Esophagus squamous epithelium (tissue), 5 donors: ENCODE measurements at regions not wholly inside any gene's neighbourhood (a gene's known extent, or its start where the extent isn't known, plus 50 kb on each side); places are given as distances from the start of the nearest gene placed in this dataset.

ENCODE experiments used
- DNase-seq: peaks from one replicate; lab custom pipeline; 2025; lab: John Stamatoyannopoulos, UW
- H3K27ac ChIP-seq, 4 donors: fragments of 200-600 bp; sonication (generic); one replicate each; pipeline ENCODE4 v1.5.1; 2016 to 2019; ENCODE audit warnings: mild to moderate bottlenecking in 1 of 4
- H3K27me3 ChIP-seq, 4 donors: fragments of 200-600 bp; sonication (generic); 1 replicate in 3 of 4; 2 replicates in 1 of 4; pipeline versions ENCODE4 v1.5.1 to v1.6.0; 2017 to 2021; ENCODE audit warnings: antibody characterized with exemption in 1 of 4
- H3K36me3 ChIP-seq, 3 donors: fragments of 200-600 bp; sonication (generic); one replicate each; pipeline ENCODE4 v1.5.1; 2016 to 2019
- H3K4me1 ChIP-seq, 3 donors: fragments of 200-600 bp; sonication (generic); one replicate each; pipeline ENCODE4 v1.5.1; 2017 to 2019
- H3K4me3 ChIP-seq, 4 donors: fragments of 200-600 bp; sonication (generic); 1 replicate in 3 of 4; 2 replicates in 1 of 4; pipeline ENCODE4 v1.5.1; 2016 to 2019; ENCODE audit warnings: mild to moderate bottlenecking in 2 of 4, moderate library complexity in 1 of 4
- H3K9me3 ChIP-seq, 3 donors: fragments of 200-600 bp; sonication (generic); one replicate each; pipeline ENCODE4 v1.5.1; 2016 to 2019
- POLR2A ChIP-seq, 4 donors: fragments of 450-650 bp; IDR thresholded peaks; one replicate each; pipeline ENCODE4 v1.6.1; 2017; ENCODE audit warnings: antibody characterized with exemption in 4 of 4, mild to moderate bottlenecking in 4 of 4, moderate library complexity in 3 of 4
- WGBS, 2 donors: methylation state at CpG; one replicate each; pipeline ENCODE4 v1.1.5; 2018; 5-methylcytosine and 5-hydroxymethylcytosine counted together
- intact Hi-C: fragments of 100-400 bp; cut with DNase I; formaldehyde crosslinking; loops from one replicate; pipeline ENCODE4 v1.15.0; 2022
- TF ChIP-seq, protein P1 (sequence below), 6 experiments: fragments of 450-650 bp in 4 of 6; fragments of 200-600 bp in 2 of 6; sonication (generic) in 2 of 6; IDR thresholded peaks; one replicate each; pipeline ENCODE4 v1.5.1; 2016 to 2019; ENCODE audit warnings: antibody characterized with exemption in 6 of 6, mild to moderate bottlenecking in 4 of 6, moderate library complexity in 4 of 6
- donor health status: DM: yes; HTN: yes; CAD: no.

DNA sequence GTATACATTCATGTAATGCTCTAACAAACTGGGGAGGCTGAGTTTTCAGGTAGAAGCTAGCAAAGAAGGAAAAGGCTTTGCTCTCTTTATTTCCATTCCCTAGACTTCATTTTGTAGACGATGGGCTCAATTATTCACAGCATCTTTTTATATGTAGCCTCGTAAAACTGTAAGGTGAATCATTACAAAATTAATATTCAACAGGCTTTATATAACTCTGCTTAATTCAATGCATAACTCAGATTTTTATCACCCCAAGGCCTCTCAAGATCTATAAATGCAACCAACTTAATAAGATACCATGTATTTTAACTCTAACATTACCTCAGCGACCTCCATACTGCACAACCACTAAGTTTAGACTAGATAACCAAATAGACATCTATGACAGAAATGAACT lies 63.0 kb upstream of the FRMD4B start:
- 71 to 87% methylated on average over 3 of the region's 3 CpGs for WGBS, 2 donors

DNA sequence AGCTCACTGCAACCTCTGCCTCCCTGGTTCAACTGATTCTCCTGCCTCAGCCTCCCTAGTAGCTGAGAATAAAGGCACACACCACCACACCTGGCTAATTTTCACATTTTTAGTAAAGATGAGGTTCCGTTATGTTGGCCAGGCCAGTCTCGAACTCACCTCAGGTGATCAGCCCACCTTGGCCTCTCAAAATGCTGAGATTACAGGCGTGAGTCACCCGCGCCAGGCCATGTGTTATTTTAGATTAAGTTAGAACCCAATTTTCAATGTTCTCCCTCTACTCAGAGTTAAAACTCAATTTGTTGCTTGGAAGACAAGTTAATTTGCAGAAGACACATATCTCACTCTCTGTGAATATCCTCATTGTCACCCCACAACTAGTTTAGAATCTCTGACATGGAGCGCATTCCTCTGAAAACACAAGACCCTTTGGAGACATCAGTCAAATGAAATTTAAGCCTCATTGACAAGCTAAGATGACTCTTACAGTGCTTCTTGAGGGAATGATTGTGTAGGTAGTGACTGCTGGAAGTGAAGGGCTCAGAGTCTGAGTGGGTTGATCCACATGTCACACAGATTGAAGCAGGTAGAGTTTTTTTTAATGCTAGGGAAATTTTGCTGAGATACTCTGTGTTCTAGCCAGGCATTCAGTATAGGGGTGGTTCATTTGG lies 60.6 kb upstream of the FRMD4B start:
- H3K4me1 ChIP-seq, result peaks cover 0 to 5% (median 0%) of the 10 kb centered on the region in 3 donors
- H3K27me3 ChIP-seq, result no peaks in the 10 kb centered on the region
- no peak for DNase-seq
- no peak for TF ChIP-seq POLR2A (IDR thresholded peaks at IDR 0.05)
- TF ChIP-seq, protein P1, sequence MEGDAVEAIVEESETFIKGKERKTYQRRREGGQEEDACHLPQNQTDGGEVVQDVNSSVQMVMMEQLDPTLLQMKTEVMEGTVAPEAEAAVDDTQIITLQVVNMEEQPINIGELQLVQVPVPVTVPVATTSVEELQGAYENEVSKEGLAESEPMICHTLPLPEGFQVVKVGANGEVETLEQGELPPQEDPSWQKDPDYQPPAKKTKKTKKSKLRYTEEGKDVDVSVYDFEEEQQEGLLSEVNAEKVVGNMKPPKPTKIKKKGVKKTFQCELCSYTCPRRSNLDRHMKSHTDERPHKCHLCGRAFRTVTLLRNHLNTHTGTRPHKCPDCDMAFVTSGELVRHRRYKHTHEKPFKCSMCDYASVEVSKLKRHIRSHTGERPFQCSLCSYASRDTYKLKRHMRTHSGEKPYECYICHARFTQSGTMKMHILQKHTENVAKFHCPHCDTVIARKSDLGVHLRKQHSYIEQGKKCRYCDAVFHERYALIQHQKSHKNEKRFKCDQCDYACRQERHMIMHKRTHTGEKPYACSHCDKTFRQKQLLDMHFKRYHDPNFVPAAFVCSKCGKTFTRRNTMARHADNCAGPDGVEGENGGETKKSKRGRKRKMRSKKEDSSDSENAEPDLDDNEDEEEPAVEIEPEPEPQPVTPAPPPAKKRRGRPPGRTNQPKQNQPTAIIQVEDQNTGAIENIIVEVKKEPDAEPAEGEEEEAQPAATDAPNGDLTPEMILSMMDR (IDR thresholded peaks at IDR 0.05), result no peak
- H3K9me3 ChIP-seq, result no peaks in the 10 kb centered on the region
- no peak overlapping the region for H3K27ac ChIP-seq
- no peaks in the 10 kb centered on the region for H3K36me3 ChIP-seq
- intact Hi-C loops, result no loop called here
- 96 to 98% methylated on average over 5 to 6 of the region's 6 CpGs for WGBS, 2 donors
- no peak overlapping the region for H3K4me3 ChIP-seq

More for the DNA sequence above, 63.0 kb upstream of the FRMD4B start:
- no peak overlapping the region for H3K27ac ChIP-seq
- no peak overlapping the region for H3K4me3 ChIP-seq
- intact Hi-C loops, result no loop called here
- no peak for DNase-seq
- peaks cover 0 to 5% (median 0%) of the 10 kb centered on the region in 3 donors for H3K4me1 ChIP-seq
- no peaks in the 10 kb centered on the region for H3K36me3 ChIP-seq
- H3K27me3 ChIP-seq, result no peaks in the 10 kb centered on the region
- TF ChIP-seq, protein P1 (IDR thresholded peaks at IDR 0.05), result no peak
- no peak for TF ChIP-seq POLR2A (IDR thresholded peaks at IDR 0.05)
- no peaks in the 10 kb centered on the region for H3K9me3 ChIP-seq

DNA sequence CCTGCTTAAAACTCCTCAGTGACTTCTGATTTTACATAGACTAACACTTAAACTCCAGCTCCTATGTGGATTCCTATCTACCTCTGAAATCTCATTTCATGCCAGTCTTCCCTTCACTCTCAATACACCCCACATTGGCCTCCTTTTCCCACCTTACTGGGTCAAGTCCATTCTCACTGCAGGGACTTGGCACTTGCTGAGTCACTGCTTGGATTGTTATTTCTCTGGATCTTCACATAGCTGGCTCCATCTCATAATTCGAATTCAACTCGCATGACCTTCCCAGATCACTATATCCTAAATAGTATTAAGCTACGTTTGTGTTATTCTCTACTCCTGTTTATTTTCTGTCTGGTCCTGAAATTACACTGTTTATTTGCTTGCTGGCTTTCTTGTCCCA lies 59.6 kb upstream of the FRMD4B start:
- peaks cover 0 to 5% (median 0%) of the 10 kb centered on the region in 3 donors for H3K4me1 ChIP-seq
- no peak for TF ChIP-seq POLR2A (IDR thresholded peaks at IDR 0.05)
- TF ChIP-seq, protein P1 (IDR thresholded peaks at IDR 0.05), result no peak
- no peaks in the 10 kb centered on the region for H3K36me3 ChIP-seq
- intact Hi-C loops, result no loop called here
- no peak for DNase-seq
- WGBS, 2 donors, result 49 to 80% methylated on average over 3 of the region's 3 CpGs
- no peaks in the 10 kb centered on the region for H3K27me3 ChIP-seq
- H3K27ac ChIP-seq, result no peak overlapping the region
- H3K9me3 ChIP-seq, result no peaks in the 10 kb centered on the region
- peak overlapping the region in 1 of 4 donors; percentile 44 for H3K4me3 ChIP-seq

DNA sequence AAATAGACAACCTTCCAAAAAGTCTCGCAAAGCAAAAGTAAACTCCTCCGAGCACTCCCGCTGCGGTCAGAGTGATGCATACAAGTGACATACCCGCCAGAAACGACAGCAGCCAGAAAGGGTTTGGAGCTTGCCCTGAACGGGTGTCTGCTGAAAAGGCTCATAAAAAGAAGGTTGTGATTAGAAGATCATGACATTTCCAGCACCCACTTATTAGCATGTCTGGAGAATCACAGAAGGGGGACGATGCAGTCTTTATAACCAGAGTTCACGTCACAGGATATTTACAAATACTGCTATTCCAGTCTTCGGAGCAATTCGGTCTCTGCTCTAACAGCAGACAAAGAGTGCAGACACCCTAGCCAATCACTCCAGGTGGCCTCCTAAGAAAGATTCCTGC lies 59.1 kb upstream of the FRMD4B start:
- no peak overlapping the region for H3K27ac ChIP-seq
- intact Hi-C loops, result no loop called here
- no peak for TF ChIP-seq POLR2A (IDR thresholded peaks at IDR 0.05)
- TF ChIP-seq, protein P1 (IDR thresholded peaks at IDR 0.05), result no peak
- H3K27me3 ChIP-seq, result no peaks in the 10 kb centered on the region
- DNase-seq, result no peak
- peak overlapping the region in 3 of 4 donors; percentile 20 to 44 (median 23) for H3K4me3 ChIP-seq
- no peaks in the 10 kb centered on the region for H3K36me3 ChIP-seq
- no peaks in the 10 kb centered on the region for H3K9me3 ChIP-seq
- WGBS, 2 donors, result 60 to 75% methylated on average over 11 of the region's 11 CpGs
- H3K4me1 ChIP-seq, result peaks cover 0 to 5% (median 0%) of the 10 kb centered on the region in 3 donors

DNA sequence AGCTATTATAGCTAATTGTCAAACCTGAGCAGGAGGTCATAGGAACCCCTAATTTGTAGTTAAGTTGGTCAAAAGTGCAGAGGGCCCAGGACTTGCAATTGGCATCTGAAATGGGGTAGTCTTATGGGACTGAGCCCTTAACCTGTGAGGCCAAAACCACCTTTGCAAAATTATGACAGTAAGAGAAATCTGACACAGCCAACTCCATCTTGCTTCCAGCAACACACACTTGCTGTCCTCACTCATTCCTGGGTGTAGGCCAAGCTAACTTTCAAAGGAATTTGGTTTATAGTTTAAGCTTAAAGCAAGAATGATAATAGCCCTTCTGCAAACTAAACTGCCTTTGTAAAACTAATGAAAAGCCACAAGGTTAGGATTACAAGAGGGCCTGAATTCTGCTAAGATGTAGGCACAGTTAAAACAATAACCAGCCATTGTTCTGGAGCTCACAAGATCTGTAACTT lies 57.6 kb upstream of the FRMD4B start:
- Histone ChIP-seq H3K4me1 (peaks cover 0 to 12% (median 0%) of the 10 kb centered on the region in 3 donors), H3K27me3 (no peaks in the 10 kb centered on the region), H3K36me3 (no peaks in the 10 kb centered on the region), H3K9me3 (no peaks in the 10 kb centered on the region), H3K4me3 (no peak overlapping the region), H3K27ac (no peak overlapping the region)
- TF ChIP-seq POLR2A (IDR thresholded peaks at IDR 0.05), result no peak
- TF ChIP-seq, protein P1 (IDR thresholded peaks at IDR 0.05), result no peak
- intact Hi-C loops, result no loop called here
- DNase-seq, result no peak
